ENCODE measurements at regions not wholly inside any gene's neighbourhood (a gene's known extent, or its start where the extent isn't known, plus 50 kb on each side); places are given as distances from the start of the nearest gene placed in this dataset.

- TF ChIP-seq EZH2 (IDR thresholded peaks at IDR 0.05) (no peak), POLR2AphosphoS5 (IDR thresholded peaks at IDR 0.05; ENCODE audit: borderline replicate concordance, low read depth, low read length) (no peak)
Observed at GRCh38 chr1:94339206-94339927, 78.8 kb upstream of the ABCD3 start.

Data from SK-N-MC (cell line).